ENCODE measurements at regions not wholly inside any gene's neighbourhood (a gene's known extent, or its start where the extent isn't known, plus 50 kb on each side); places are given as distances from the start of the nearest gene placed in this dataset.
"Not testable (repeated sequence)": the region's sequence is repeated elsewhere in the genome, so short reads cannot be mapped to it uniquely, and the experiment has no call there.

DNA sequence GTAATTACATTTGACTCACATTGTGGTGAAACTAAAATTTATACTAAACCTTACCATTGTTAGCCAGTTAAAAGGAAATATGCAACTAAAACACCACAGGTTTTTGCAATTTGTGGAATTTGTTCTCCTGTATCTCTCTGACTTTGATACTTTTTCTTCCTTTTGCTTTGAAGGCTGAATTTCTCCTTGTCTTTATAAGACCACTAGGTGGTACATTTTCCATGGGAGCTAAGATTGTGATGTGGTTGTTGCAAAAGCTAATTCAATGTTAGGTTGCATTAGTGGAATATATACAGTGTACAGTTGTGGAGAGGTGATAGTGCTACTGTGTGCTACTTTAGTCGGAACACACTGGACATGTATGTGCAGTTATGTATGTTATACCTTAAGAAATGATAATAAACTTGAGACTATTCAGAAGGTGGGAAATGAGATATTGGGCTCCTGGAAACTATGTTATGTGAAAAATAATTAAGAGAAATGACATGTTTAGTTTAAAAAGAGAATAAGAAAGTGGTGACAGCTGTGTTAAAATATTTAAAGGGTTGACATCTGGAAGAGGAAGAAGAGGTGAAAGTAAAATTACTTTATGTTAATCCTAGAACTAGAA lies 70.3 kb downstream of the ARL9 start:
- peak; percentile 4 for DNase-seq

DNA sequence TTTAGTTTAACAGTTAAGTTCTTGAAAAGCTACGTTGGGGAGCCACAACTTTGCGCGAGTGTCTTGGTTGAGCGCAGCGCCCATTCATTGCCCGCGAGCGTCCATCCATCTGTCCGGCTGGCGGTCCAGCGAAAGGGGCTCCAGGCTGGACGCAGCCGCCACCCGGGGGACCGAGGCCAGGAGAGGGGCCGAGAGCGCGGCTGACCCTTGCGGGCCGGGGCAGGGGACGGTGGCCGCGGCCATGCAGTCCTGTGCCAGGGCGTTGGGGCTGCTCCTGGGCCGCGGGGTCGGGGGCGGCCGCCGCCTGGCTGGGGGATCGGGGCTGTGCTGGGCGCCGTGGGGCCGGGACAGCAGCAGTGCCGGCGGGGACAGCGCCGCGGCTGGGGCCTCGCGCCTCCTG lies 86.8 kb downstream of the ARL9 start:
- DNase-seq: not testable (repeated sequence)

Data from DMS79 treated with DMSO at 0.1 percent for 48 hours (cell line).